ENCODE measurements at regions not wholly inside any gene's neighbourhood (a gene's known extent, or its start where the extent isn't known, plus 50 kb on each side); places are given as distances from the start of the nearest gene placed in this dataset.

GRCh38 chr22:45061332-45061731, 51.5 kb upstream of the PHF21B start:
- no peak for TF ChIP-seq CTCF (IDR thresholded peaks at IDR 0.05; ENCODE audit: insufficient read depth, low read length, poor library complexity, severe bottlenecking)
- Histone ChIP-seq H3K4me3 (replicated peaks; ENCODE audit: low read depth, low read length) (no peak overlapping the region), H3K27me3 (replicated peaks; ENCODE audit: control insufficient read depth, insufficient read depth, low read length) (no peaks in the 10 kb centered on the region; the same call in none of the 2 replicates), H3K36me3 (ENCODE audit: control insufficient read depth, insufficient read depth, low read length) (no peaks in the 10 kb centered on the region)
- DNase-seq (ENCODE audit: extremely low read depth, insufficient read length) = no peak

- Histone ChIP-seq H3K27me3 (replicated peaks; ENCODE audit: control insufficient read depth, insufficient read depth, low read length) (no peaks in the 10 kb centered on the region; the same call in none of the 2 replicates), H3K36me3 (ENCODE audit: control insufficient read depth, insufficient read depth, low read length) (no peaks in the 10 kb centered on the region), H3K4me3 (replicated peaks; ENCODE audit: low read depth, low read length) (no peak overlapping the region)
- TF ChIP-seq CTCF (IDR thresholded peaks at IDR 0.05; ENCODE audit: insufficient read depth, low read length, poor library complexity, severe bottlenecking) = no peak
- no peak for DNase-seq (ENCODE audit: extremely low read depth, insufficient read length)
Observed at GRCh38 chr22:45064313-45065278, 54.8 kb upstream of the PHF21B start.

DNA sequence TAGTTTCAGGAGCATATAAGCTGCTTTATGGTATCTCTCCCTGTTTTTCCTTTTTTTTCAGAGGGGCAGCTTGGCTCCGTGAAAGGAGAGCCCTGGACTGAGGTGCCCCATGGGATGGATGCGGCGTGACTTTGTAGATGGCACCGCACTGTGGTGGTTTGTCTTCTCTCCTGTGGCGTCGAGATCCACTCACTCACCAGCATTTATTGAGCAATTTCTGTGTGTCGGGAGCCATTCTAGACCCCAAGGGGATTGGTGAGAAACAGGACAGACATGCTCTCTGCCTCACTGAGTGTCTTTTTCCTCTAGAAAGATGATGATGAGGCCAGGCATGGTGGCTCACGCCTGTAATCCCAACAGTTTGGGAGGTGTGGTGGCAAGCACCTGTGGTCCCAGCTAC, 55.9 kb upstream of the PHF21B start:
- no peak for TF ChIP-seq CTCF (IDR thresholded peaks at IDR 0.05; ENCODE audit: insufficient read depth, low read length, poor library complexity, severe bottlenecking)
- no peak overlapping the region for H3K4me3 ChIP-seq (replicated peaks; ENCODE audit: low read depth, low read length)
- no peak for DNase-seq (ENCODE audit: extremely low read depth, insufficient read length)
- H3K27me3 ChIP-seq (replicated peaks; ENCODE audit: control insufficient read depth, insufficient read depth, low read length) = no peaks in the 10 kb centered on the region; the same call in 1 of the 2 replicates
- no peaks in the 10 kb centered on the region for H3K36me3 ChIP-seq (ENCODE audit: control insufficient read depth, insufficient read depth, low read length)

DNA sequence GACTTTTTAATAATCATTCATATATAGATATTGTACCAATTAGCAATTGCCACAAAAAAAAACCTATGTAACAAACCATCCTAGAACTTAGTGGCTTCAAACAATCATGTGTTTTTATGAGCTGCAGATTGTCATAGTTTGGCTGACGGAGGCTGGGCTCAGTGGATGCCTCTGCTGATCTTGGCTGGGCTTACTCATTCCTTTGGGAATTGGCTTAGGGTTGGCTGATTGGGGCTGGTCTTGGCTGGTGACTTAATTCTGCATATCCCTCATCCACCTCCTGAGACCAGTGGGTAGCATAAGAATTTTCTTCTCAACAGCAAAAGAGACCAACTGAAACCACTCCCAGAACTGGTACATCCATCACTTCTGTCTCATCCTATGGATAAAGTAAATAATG, 57.9 kb upstream of the PHF21B start:
- H3K36me3 ChIP-seq (ENCODE audit: control insufficient read depth, insufficient read depth, low read length) = no peaks in the 10 kb centered on the region
- H3K27me3 ChIP-seq (replicated peaks; ENCODE audit: control insufficient read depth, insufficient read depth, low read length) = no peaks in the 10 kb centered on the region; the same call in 1 of the 2 replicates
- H3K4me3 ChIP-seq (replicated peaks; ENCODE audit: low read depth, low read length) = no peak overlapping the region
- no peak for DNase-seq (ENCODE audit: extremely low read depth, insufficient read length)
- TF ChIP-seq CTCF (IDR thresholded peaks at IDR 0.05; ENCODE audit: insufficient read depth, low read length, poor library complexity, severe bottlenecking) = no peak

DNA sequence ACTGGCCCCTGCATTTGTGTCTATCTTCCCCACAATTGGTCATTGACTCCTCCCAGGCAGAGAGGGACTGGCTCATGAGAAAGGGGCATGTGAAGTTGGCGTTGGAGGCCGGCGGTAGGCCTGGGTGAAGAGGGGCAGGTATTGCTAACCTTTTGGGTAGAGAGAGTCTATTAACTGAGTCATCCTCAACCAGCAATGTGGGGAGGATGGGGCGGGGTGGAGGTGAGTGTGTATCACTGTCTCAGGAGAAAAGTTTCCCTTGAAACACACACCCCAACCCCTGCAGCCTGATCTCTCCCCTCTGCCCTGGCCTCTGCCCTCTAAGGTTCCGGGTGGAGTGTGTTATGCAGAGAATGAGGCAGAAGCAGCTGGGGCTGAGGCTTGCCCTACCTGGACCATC, 60.1 kb upstream of the PHF21B start:
- no peak for TF ChIP-seq CTCF (IDR thresholded peaks at IDR 0.05; ENCODE audit: insufficient read depth, low read length, poor library complexity, severe bottlenecking)
- Histone ChIP-seq H3K36me3 (ENCODE audit: control insufficient read depth, insufficient read depth, low read length) (no peaks in the 10 kb centered on the region), H3K4me3 (replicated peaks; ENCODE audit: low read depth, low read length) (no peak overlapping the region), H3K27me3 (replicated peaks; ENCODE audit: control insufficient read depth, insufficient read depth, low read length) (no peaks in the 10 kb centered on the region; the same call in 1 of the 2 replicates)
- no peak for DNase-seq (ENCODE audit: extremely low read depth, insufficient read length)
